MM.1S (cell line): ENCODE measurements at regions not wholly inside any gene's neighbourhood (a gene's known extent, or its start where the extent isn't known, plus 50 kb on each side); places are given as distances from the start of the nearest gene placed in this dataset.

ENCODE experiments used
- DNase-seq: peaks from one replicate; pipeline ENCODE4 v3.0.0-alpha.2; 2015
- H2AFZ ChIP-seq: fragments of 300-600 bp; sonication (generic); 2 replicates; pipeline ENCODE4 v1.6.0; 2016; ENCODE audit warnings: antibody characterized with exemption, low read length
- H3F3A ChIP-seq: fragments of 300-600 bp; sonication (generic); 2 replicates; pipeline ENCODE4 v1.6.1; 2016; ENCODE audit warnings: mild to moderate bottlenecking, antibody characterized with exemption, low read length, moderate library complexity, mixed read lengths; ENCODE audit not compliant: insufficient read depth
- H3K27ac ChIP-seq: fragments of 300-600 bp; sonication (generic); 2 replicates; pipeline ENCODE4 v1.5.1; 2016; ENCODE audit warnings: mild to moderate bottlenecking, low read length
- H3K27me3 ChIP-seq: fragments of 300-600 bp; sonication (generic); replicated peaks from 2 replicates; pipeline ENCODE4 v1.6.0; 2016; ENCODE audit warnings: low read length; ENCODE audit not compliant: insufficient read depth
- H3K36me3 ChIP-seq: fragments of 300-600 bp; sonication (generic); replicated peaks from 2 replicates; pipeline ENCODE4 v1.6.1; 2016; ENCODE audit warnings: mild to moderate bottlenecking, low read length, mixed read lengths; ENCODE audit not compliant: insufficient read depth
- H3K4me1 ChIP-seq: fragments of 300-600 bp; sonication (generic); 2 replicates; pipeline ENCODE4 v1.6.1; 2016; ENCODE audit warnings: low read length, mixed read lengths
- H3K4me2 ChIP-seq: fragments of 300-600 bp; sonication (generic); 2 replicates; pipeline ENCODE4 v1.6.0; 2016; ENCODE audit warnings: low read depth, low read length
- H3K4me3 ChIP-seq: fragments of 300-600 bp; sonication (generic); 2 replicates; pipeline ENCODE4 v1.5.1; 2016; ENCODE audit warnings: low read length, mixed read lengths
- H3K79me2 ChIP-seq: fragments of 300-600 bp; sonication (generic); 2 replicates; pipeline ENCODE4 v1.6.1; 2016; ENCODE audit warnings: mixed run types, low read length, mixed read lengths
- H3K9ac ChIP-seq: fragments of 300-600 bp; sonication (generic); 2 replicates; pipeline ENCODE4 v1.6.1; 2016; ENCODE audit warnings: low read length, mixed read lengths
- H3K9me2 ChIP-seq: fragments of 300-600 bp; sonication (generic); replicated peaks from 2 replicates; pipeline ENCODE4 v1.6.1; 2016; ENCODE audit warnings: mild to moderate bottlenecking, low read length, mixed read lengths; ENCODE audit not compliant: insufficient read depth
- H3K9me3 ChIP-seq: fragments of 300-600 bp; sonication (generic); replicated peaks from 2 replicates; pipeline ENCODE4 v1.6.1; 2016; ENCODE audit warnings: mild to moderate bottlenecking, low read length, mixed read lengths; ENCODE audit not compliant: insufficient read depth
- H4K20me1 ChIP-seq: fragments of 300-600 bp; sonication (generic); 2 replicates; pipeline ENCODE4 v1.6.1; 2016; ENCODE audit warnings: mild to moderate bottlenecking, low read length, moderate library complexity, mixed read lengths; ENCODE audit not compliant: insufficient read depth
- CTCF ChIP-seq: fragments of 300-600 bp; sonication (generic); IDR thresholded peaks from 2 replicates; pipeline ENCODE4 v1.5.1; 2016; ENCODE audit warnings: antibody characterized with exemption, low read length, mixed read lengths
- EZH2 ChIP-seq: fragments of 300-600 bp; sonication (generic); optimal IDR thresholded peaks from 2 replicates; pipeline ENCODE3; 2017; ENCODE audit warnings: low read depth, mild to moderate bottlenecking, antibody characterized with exemption, low read length, mixed read lengths
- EZH2phosphoT487 ChIP-seq: fragments of 300-600 bp; sonication (generic); IDR thresholded peaks from 2 replicates; pipeline ENCODE4 v1.6.1; 2018; ENCODE audit warnings: antibody characterized with exemption, low read length

- Histone ChIP-seq H3K27me3 (no peaks in the 10 kb centered on the region), H3K4me2 (no peak overlapping the region), H3K4me3 (no peak overlapping the region), H3F3A (no peaks in the 10 kb centered on the region), H3K79me2 (no peaks in the 10 kb centered on the region), H3K4me1 (no peaks in the 10 kb centered on the region), H3K9ac (no peak overlapping the region), H3K36me3 (no peaks in the 10 kb centered on the region), H3K9me2 (no peaks in the 10 kb centered on the region), H2AFZ (no peak overlapping the region), H3K27ac (no peak overlapping the region), H3K9me3 (no peaks in the 10 kb centered on the region), H4K20me1 (no peaks in the 10 kb centered on the region)
- TF ChIP-seq EZH2phosphoT487: no peak
- no peak for TF ChIP-seq CTCF
- TF ChIP-seq EZH2: no peak
- DNase-seq: no peak
These were observed 857.0 kb upstream of the SPRY2 start for GRCh38 chr13:81197966-81198365.

GRCh38 chr13:81197483-81197882 lies 856.6 kb upstream of the SPRY2 start:
- no peaks in the 10 kb centered on the region for H3K4me1 ChIP-seq
- no peaks in the 10 kb centered on the region for H3F3A ChIP-seq
- TF ChIP-seq EZH2 (no peak), CTCF (no peak), EZH2phosphoT487 (no peak)
- no peaks in the 10 kb centered on the region for H4K20me1 ChIP-seq
- no peaks in the 10 kb centered on the region for H3K79me2 ChIP-seq
- H3K4me3 ChIP-seq: no peak overlapping the region
- no peaks in the 10 kb centered on the region for H3K9me2 ChIP-seq
- H2AFZ ChIP-seq: no peak overlapping the region
- no peak for DNase-seq
- no peak overlapping the region for H3K4me2 ChIP-seq
- H3K9me3 ChIP-seq: no peaks in the 10 kb centered on the region
- no peak overlapping the region for H3K9ac ChIP-seq
- no peak overlapping the region for H3K27ac ChIP-seq
- no peaks in the 10 kb centered on the region for H3K36me3 ChIP-seq
- H3K27me3 ChIP-seq: no peaks in the 10 kb centered on the region

DNA sequence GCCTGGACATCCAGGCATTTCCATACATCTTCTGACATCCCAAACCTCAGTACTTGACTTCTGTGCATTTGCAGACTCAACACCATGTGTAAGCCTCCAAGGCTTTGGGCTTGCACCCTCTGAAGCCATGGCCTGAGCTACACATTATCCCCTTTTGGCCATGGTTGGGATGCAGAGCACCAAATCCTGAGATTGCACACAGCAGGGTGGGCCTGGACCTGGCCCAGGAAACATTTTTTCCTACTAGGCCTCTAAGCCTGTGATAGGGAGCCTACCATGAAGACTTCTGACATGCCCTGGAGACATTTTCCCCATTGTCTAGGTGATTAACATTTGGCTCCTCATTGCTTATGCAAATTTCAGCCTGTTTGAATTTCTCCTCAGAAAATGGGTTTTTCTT lies 853.4 kb upstream of the SPRY2 start:
- no peak for TF ChIP-seq EZH2
- DNase-seq: no peak
- no peaks in the 10 kb centered on the region for H3K27me3 ChIP-seq
- no peaks in the 10 kb centered on the region for H3K36me3 ChIP-seq
- no peaks in the 10 kb centered on the region for H3K4me1 ChIP-seq
- no peaks in the 10 kb centered on the region for H3K9me2 ChIP-seq
- H3K79me2 ChIP-seq: no peaks in the 10 kb centered on the region
- no peak overlapping the region for H2AFZ ChIP-seq
- no peak overlapping the region for H3K9ac ChIP-seq
- H3K9me3 ChIP-seq: no peaks in the 10 kb centered on the region
- no peaks in the 10 kb centered on the region for H3F3A ChIP-seq
- H3K4me3 ChIP-seq: no peak overlapping the region
- no peak overlapping the region for H3K27ac ChIP-seq
- no peaks in the 10 kb centered on the region for H4K20me1 ChIP-seq
- H3K4me2 ChIP-seq: no peak overlapping the region

- no peaks in the 10 kb centered on the region for H3K27me3 ChIP-seq
- no peaks in the 10 kb centered on the region for H3K4me1 ChIP-seq
- no peak overlapping the region for H3K9ac ChIP-seq
- no peak overlapping the region for H3K4me2 ChIP-seq
- TF ChIP-seq EZH2phosphoT487 (no peak), CTCF (no peak), EZH2 (no peak)
- no peak for DNase-seq
- H3K9me3 ChIP-seq: no peaks in the 10 kb centered on the region
- H4K20me1 ChIP-seq: no peaks in the 10 kb centered on the region
- no peaks in the 10 kb centered on the region for H3F3A ChIP-seq
- H3K79me2 ChIP-seq: no peaks in the 10 kb centered on the region
- H3K27ac ChIP-seq: no peak overlapping the region
- no peaks in the 10 kb centered on the region for H3K9me2 ChIP-seq
- H3K4me3 ChIP-seq: no peak overlapping the region
- H3K36me3 ChIP-seq: no peaks in the 10 kb centered on the region
- no peak overlapping the region for H2AFZ ChIP-seq
These were observed 843.8 kb upstream of the SPRY2 start for GRCh38 chr13:81184556-81185265.
